Activated naive CD8-positive, alpha-beta T cell treated with anti-CD3 and anti-CD28 coated beads for 36 hours (primary cell): ENCODE measurements at regions not wholly inside any gene's neighbourhood (a gene's known extent, or its start where the extent isn't known, plus 50 kb on each side); places are given as distances from the start of the nearest gene placed in this dataset.

Source experiments
- DNase-seq: peaks from one replicate; pipeline ENCODE4 v3.0.0; 2021
- H3K27ac Mint-ChIP-seq: one replicate; pipeline ENCODE4 v1.8.0; 2022; ENCODE audit warnings: mild to moderate bottlenecking, moderate library complexity, mixed read lengths
- H3K27me3 Mint-ChIP-seq: one replicate; pipeline ENCODE4 v1.8.0; 2022; ENCODE audit warnings: mild to moderate bottlenecking, mixed read lengths
- H3K36me3 Mint-ChIP-seq: one replicate; pipeline ENCODE4 v1.8.0; 2021; ENCODE audit warnings: mild to moderate bottlenecking, mixed read lengths
- H3K4me1 Mint-ChIP-seq: one replicate; pipeline ENCODE4 v1.8.0; 2021; ENCODE audit warnings: mixed read lengths
- H3K4me3 Mint-ChIP-seq: one replicate; pipeline ENCODE4 v1.8.0; 2022; ENCODE audit warnings: mild to moderate bottlenecking, moderate library complexity, mixed read lengths
- H3K9me3 Mint-ChIP-seq: one replicate; pipeline ENCODE4 v1.8.0; 2022; ENCODE audit warnings: mixed read lengths

DNA sequence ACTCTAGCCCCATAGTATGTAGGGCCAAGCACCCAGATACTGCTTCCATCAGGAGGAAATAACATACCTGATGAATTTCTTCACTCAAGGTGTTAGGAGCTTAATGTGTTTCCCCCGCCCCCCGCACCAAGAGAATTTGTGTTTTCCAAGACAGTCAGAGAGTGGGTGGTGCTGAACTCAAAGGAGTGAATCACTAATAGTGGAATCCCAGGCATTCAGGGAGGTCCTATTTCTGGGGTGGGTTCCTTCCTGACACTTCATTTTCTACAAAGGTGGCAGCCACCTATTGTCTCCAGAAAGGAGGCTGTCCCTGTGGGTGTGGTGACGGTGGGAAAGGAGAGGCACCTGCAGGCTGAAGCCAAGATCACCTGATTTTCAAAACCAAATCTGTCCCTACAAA, 50.8 kb upstream of the ELF5 start:
- H3K9me3 Mint-ChIP-seq = no peaks in the 10 kb centered on the region
- no peak overlapping the region for H3K4me3 Mint-ChIP-seq
- peaks cover 49% of the 10 kb centered on the region for H3K27me3 Mint-ChIP-seq
- H3K36me3 Mint-ChIP-seq = no peaks in the 10 kb centered on the region
- no peak for DNase-seq
- no peak overlapping the region for H3K27ac Mint-ChIP-seq
- H3K4me1 Mint-ChIP-seq = no peaks in the 10 kb centered on the region

DNA sequence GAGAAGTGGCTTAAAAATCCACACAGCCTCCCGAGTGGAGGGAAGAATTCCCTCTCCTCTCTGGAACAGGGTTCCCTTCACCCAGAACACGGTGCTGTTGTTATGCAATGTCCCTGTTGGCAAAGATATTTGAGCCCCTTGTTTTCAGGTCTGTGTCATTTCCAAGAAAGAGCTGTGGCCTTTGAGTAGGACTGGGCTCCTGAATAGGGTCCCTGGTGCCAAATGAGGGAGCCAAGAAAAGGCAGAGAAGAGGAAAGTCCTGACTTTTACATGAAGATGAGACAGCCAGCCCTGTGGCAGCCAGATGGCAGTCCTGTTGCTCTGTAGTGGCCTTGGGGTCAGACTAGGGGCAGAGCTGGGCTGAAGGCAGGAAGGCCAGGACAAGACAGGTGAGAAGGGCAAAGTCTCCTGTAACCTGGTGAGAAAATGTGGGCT, 51.2 kb upstream of the ELF5 start:
- H3K27me3 Mint-ChIP-seq = peaks cover 46% of the 10 kb centered on the region
- H3K36me3 Mint-ChIP-seq = no peaks in the 10 kb centered on the region
- H3K4me1 Mint-ChIP-seq = no peaks in the 10 kb centered on the region
- no peak overlapping the region for H3K27ac Mint-ChIP-seq
- no peaks in the 10 kb centered on the region for H3K9me3 Mint-ChIP-seq
- no peak overlapping the region for H3K4me3 Mint-ChIP-seq
- no peak for DNase-seq

DNA sequence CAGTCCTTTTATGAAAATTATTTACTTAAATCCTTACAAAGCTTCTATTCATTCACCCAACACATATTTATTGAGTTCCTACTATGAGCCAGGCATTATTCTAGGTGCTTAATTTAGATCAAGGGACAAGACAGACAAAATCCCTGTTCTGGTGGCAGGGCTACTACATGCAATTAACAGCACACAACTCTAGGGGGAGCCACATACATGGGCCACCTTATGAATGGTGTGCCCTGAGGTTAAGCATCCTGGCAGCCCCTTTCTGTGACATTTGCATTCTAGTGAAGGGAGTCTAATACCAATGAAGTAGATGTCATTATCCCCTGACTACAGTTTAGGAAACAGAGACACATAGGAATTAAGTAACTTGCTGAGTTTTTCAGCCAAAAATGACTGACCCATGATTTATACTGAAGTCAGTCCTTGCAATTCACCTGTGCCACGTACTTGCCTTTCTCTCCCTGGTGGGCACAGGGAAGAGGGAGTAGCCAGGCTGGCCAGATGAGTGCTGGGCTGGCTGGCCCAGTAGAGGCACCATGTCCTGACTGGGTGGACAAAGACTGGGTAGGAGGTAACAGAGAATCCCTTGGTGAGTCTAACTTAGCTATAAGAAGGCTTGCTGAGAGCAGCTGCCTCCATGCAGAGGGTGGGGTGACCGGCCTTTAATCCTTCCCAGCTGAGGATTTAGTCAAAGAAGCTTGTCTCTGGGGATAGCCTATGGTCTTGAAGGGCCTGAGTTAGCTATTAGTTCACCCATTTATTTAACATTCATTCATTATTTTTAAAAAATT, 52.0 kb upstream of the ELF5 start:
- peak; percentile 6 for DNase-seq
- Mint-ChIP-seq H3K36me3 (no peaks in the 10 kb centered on the region), H3K27me3 (peaks cover 46% of the 10 kb centered on the region), H3K9me3 (no peaks in the 10 kb centered on the region), H3K27ac (no peak overlapping the region), H3K4me1 (peaks cover 2% of the 10 kb centered on the region), H3K4me3 (no peak overlapping the region)

- H3K9me3 Mint-ChIP-seq = no peaks in the 10 kb centered on the region
- H3K36me3 Mint-ChIP-seq = no peaks in the 10 kb centered on the region
- H3K27ac Mint-ChIP-seq = no peak overlapping the region
- H3K4me3 Mint-ChIP-seq = no peak overlapping the region
- no peak for DNase-seq
- peaks cover 2% of the 10 kb centered on the region for H3K4me1 Mint-ChIP-seq
- peaks cover 44% of the 10 kb centered on the region for H3K27me3 Mint-ChIP-seq
Observed at GRCh38 chr11:34566208-34566551, 52.6 kb upstream of the ELF5 start.

- H3K4me3 Mint-ChIP-seq = no peak overlapping the region
- peaks cover 44% of the 10 kb centered on the region for H3K27me3 Mint-ChIP-seq
- peaks cover 2% of the 10 kb centered on the region for H3K4me1 Mint-ChIP-seq
Observed at GRCh38 chr11:34566736-34567135, 53.1 kb upstream of the ELF5 start.

DNA sequence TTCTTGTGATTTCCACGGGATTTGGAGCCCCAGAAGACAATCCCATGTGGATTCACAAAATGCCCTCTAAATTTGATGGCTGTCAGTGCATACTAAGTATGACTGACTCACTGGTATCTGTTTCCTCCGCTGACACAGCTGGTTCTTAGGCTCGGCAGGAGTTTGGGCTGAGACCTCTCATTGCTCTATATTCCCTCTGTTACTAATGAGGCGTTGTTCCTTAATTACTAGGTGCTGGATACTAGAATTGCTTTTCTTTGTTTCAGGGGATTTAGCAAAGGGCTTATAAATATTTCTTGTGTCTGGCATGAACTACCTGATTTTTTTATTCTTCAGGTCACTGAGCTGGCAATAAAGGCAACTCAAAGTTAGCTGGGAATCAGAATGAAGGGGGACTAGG, 53.2 kb upstream of the EHF start:
- Mint-ChIP-seq H3K36me3 (no peaks in the 10 kb centered on the region), H3K4me1 (peaks cover 2% of the 10 kb centered on the region), H3K4me3 (no peak overlapping the region), H3K27ac (no peak overlapping the region), H3K27me3 (peaks cover 41% of the 10 kb centered on the region), H3K9me3 (no peaks in the 10 kb centered on the region)
- DNase-seq = no peak

More at GRCh38 chr11:34566736-34567135, 53.1 kb upstream of the ELF5 start:
- DNase-seq = no peak
- Mint-ChIP-seq H3K9me3 (no peaks in the 10 kb centered on the region), H3K27ac (no peak overlapping the region), H3K36me3 (no peaks in the 10 kb centered on the region)

DNA sequence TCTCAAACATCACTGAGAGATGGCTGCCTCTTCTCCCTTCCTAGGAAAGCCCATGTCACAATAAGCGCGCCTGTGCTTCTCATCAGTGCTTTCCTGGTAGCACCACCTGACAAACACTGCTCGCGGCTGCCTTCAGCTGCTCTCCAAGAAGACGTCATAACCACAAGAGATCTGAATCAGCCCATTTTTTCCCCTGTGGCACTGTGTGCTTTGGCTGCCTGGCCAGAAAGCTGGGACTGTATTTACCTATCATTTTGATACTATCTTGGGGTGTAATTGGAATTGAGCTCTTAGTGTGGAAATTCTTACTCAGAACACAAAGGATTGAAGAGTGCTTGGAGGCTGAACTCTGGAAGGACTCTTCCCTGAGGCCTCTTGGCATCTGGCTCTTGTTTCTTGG, 50.3 kb upstream of the EHF start:
- Mint-ChIP-seq H3K4me1 (peaks cover 2% of the 10 kb centered on the region), H3K9me3 (no peaks in the 10 kb centered on the region), H3K4me3 (no peak overlapping the region), H3K27me3 (peaks cover 43% of the 10 kb centered on the region), H3K36me3 (no peaks in the 10 kb centered on the region), H3K27ac (no peak overlapping the region)
- peak; percentile 6 for DNase-seq
